RWPE1 (cell line): ENCODE measurements at regions not wholly inside any gene's neighbourhood (a gene's known extent, or its start where the extent isn't known, plus 50 kb on each side); places are given as distances from the start of the nearest gene placed in this dataset.

Source experiments
- CTCF ChIA-PET: fragments of 350-600 bp; sonication (Branson Sonifier 250); formaldehyde crosslinking; extraction: SDS; loops from one replicate; lab custom pipeline; 2021; lab: Yijun Ruan, JAX
- POLR2A ChIA-PET: fragments of 400-600 bp; formaldehyde crosslinking; extraction: SDS; loops from one replicate; lab custom pipeline; 2020; ENCODE audit warnings: antibody characterized with exemption; ENCODE audit not compliant: low non-redundant PET; lab: Yijun Ruan, JAX
- DNase-seq: peaks from one replicate; pipeline ENCODE4 v3.0.0; 2012; ENCODE audit warnings: low spot score
- H3K27ac ChIP-seq: fragments of 450-650 bp; 2 replicates; pipeline ENCODE4 v1.5.1; 2017
- TF ChIP-seq, protein P1 (sequence below): fragments of 450-650 bp; conservative IDR thresholded peaks from 2 replicates; pipeline ENCODE4 v1.5.1; 2017; ENCODE audit warnings: low read depth, mild to moderate bottlenecking

DNA sequence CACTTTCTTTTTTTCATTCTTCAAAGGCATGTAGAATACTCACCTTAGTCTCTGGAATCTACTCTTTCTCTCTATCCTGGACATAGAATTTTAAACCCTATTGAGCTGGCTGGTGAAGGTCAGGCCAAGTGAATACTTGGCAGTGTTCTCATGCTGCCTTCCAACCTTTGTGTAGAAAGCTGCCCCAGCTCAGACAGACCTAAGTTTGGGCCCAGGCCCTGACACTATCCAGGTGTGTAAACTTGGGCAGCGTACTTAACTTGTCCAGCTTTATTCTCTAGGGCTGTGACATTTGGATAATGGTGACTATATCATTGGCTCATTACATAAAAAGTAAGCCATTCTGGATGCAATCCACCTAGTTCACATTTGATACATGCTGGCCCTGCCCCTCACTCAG lies 298.3 kb downstream of the IRX1 start:
- TF ChIP-seq, protein P1, sequence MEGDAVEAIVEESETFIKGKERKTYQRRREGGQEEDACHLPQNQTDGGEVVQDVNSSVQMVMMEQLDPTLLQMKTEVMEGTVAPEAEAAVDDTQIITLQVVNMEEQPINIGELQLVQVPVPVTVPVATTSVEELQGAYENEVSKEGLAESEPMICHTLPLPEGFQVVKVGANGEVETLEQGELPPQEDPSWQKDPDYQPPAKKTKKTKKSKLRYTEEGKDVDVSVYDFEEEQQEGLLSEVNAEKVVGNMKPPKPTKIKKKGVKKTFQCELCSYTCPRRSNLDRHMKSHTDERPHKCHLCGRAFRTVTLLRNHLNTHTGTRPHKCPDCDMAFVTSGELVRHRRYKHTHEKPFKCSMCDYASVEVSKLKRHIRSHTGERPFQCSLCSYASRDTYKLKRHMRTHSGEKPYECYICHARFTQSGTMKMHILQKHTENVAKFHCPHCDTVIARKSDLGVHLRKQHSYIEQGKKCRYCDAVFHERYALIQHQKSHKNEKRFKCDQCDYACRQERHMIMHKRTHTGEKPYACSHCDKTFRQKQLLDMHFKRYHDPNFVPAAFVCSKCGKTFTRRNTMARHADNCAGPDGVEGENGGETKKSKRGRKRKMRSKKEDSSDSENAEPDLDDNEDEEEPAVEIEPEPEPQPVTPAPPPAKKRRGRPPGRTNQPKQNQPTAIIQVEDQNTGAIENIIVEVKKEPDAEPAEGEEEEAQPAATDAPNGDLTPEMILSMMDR: no peak
- no peak overlapping the region for H3K27ac ChIP-seq
- POLR2A ChIA-PET: no interaction called here
- DNase-seq: no peak
- CTCF ChIA-PET: no interaction called here

DNA sequence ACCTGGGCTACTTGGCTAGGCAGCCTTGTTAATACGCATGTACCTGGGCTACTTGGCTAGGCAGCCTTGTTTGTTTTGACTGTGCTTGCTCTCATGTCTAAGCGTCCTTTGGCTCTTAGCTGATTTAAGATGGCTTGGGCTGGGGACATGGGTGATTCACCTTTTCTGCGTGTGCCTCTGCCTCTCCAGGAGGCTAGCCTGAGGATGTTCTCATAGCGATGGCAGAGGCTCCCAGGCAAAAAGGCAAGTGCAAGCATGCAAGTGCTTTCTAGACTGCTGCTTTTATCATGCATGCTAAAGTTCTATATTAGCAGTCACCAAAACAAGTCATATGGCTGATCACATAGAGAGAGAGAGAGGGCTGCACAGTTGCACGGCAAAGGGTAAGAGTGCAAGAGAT lies 300.5 kb downstream of the IRX1 start:
- peak; percentile 7 for DNase-seq
- ChIA-PET CTCF (no interaction called here), POLR2A (no interaction called here)
- TF ChIP-seq, protein P1: no peak
- H3K27ac ChIP-seq: no peak overlapping the region

DNA sequence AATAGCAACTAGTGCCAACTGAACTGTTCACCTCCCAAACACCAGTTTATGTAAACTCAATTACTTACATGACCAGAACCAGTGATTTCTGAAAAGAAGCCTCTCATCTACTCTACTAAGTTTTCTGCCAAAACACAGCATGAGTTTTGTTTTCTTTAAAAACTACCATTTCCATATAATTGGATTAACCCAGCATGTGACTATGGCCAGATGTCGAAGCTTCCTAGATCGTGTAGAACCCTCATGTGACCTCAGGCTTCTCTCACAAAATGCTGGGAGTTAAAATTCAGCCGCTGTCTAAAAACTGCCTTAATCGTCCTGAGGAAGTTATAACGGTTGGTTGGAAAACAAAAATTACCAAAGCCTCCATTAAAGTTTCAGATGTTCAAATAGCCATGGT lies 303.5 kb downstream of the IRX1 start:
- POLR2A ChIA-PET: no interaction called here
- CTCF ChIA-PET: no interaction called here
- H3K27ac ChIP-seq: no peak overlapping the region
- TF ChIP-seq, protein P1: no peak
- DNase-seq: no peak

DNA sequence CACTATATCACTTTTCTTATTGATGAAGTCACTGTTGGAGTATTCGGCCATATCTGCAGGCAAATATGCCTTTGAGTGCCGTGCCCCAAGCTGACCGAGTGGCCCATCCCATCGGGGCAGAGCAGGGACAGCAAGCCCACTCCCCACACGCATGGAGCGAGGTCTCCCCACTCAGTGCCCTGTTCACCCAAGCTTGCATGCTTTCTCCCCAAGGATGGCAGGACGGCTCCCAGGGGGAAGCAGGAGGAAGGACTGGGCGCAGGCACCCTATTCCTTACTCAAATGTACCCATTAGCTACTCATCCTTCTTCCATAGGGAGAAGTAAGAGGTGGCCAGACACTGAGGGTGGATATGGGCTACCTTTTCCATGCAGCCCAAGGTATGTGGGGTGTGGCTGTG lies 309.0 kb downstream of the IRX1 start:
- no peak overlapping the region for H3K27ac ChIP-seq
- CTCF ChIA-PET: no interaction called here
- POLR2A ChIA-PET: no interaction called here
- TF ChIP-seq, protein P1: no peak
- no peak for DNase-seq

DNA sequence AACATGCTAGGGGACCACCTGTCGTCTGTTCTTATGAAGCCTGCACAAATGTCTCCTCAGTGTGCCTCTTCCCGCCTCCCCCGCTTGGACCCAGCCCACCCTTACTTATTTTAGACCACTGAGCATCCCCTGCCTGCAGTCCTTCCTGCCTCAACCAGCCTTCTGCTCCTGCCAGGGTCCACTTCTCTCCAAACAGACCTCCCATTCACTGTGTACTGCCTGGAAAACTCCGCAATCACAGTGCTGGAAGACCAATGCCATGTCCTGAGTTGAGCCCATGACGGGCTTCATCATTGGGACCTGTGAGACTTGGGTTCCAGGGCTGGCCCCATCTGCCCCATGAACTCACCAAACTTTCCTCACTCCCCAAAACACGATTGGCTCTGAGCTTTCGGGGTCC lies 309.4 kb downstream of the IRX1 start:
- TF ChIP-seq, protein P1: no peak
- CTCF ChIA-PET: no interaction called here
- DNase-seq: no peak
- H3K27ac ChIP-seq: no peak overlapping the region
- POLR2A ChIA-PET: no interaction called here

DNA sequence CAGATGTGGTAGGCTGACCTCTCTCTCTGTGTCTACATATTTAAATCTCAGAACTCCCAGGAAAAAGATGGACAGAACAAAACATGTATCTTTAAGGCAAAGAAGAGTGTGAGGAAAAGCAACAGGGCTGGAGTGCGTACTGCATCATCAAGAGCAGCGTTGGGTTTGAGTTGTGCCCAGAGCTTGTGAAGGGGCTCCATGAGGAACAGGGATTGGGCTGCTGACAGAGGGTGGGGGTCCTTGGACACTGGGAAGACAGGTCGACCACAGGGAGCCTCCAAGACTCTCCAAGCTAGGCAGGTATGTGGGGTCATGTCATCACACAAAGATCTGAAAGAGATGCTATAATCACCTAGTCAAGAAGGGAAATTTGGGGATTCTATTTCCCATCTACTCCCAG lies 309.9 kb downstream of the IRX1 start:
- no peak for DNase-seq
- TF ChIP-seq, protein P1: no peak
- CTCF ChIA-PET: no interaction called here
- H3K27ac ChIP-seq: no peak overlapping the region
- POLR2A ChIA-PET: no interaction called here

DNA sequence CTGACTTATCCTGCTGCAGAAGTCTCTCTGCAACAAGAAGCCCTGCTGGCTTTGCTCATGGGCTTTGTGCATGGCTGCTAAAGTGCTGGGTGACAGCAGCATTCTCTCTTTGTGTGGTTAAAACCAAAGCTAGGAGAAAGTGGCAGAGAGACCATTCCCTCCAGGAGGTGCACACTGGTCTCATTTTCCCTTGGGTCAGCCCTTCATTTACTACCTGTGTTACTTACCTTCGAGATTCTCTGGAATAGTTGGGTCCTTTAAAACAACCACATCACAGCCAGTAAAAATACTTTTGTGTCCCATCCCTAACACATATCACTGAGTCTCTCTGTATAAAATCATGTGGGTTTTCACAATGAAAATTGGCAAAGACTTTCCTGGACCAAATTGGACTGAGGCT lies 315.5 kb downstream of the IRX1 start:
- CTCF ChIA-PET: no interaction called here

More for the DNA sequence above, 315.5 kb downstream of the IRX1 start:
- TF ChIP-seq, protein P1: no peak
- DNase-seq: no peak
- H3K27ac ChIP-seq: no peak overlapping the region
- POLR2A ChIA-PET: no interaction called here
